ENCODE measurements at regions not wholly inside any gene's neighbourhood (a gene's known extent, or its start where the extent isn't known, plus 50 kb on each side); places are given as distances from the start of the nearest gene placed in this dataset.
"Not testable (repeated sequence)": the region's sequence is repeated elsewhere in the genome, so short reads cannot be mapped to it uniquely, and the experiment has no call there.

GRCh38 chr7:69246758-69247157 lies 351.5 kb upstream of the AUTS2 start:
- no peak for DNase-seq (ENCODE audit: low spot score)

- DNase-seq (ENCODE audit: low spot score) = not testable (repeated sequence)
Measured at GRCh38 chr7:69248382-69248828, 349.9 kb upstream of the AUTS2 start.

DNA sequence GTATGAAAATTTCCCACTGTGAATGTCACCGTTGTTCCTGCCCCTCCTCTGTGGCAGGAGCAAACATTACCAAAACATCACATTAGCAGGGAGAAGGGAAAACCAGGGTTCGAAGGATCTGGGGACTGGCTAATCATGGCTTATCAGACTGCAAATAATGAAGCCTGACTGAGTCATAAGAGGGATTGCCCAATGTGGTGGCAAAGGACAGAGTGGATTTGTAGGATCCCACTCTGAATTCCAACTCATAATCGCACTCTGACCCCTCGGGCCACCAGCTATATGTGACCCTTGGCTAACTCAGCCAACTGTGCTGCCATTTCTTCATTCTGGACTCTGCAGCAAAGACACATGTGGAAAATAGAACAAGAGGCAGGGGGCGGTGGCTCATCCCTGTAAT lies 347.3 kb upstream of the AUTS2 start:
- no peak for DNase-seq (ENCODE audit: low spot score)

DNA sequence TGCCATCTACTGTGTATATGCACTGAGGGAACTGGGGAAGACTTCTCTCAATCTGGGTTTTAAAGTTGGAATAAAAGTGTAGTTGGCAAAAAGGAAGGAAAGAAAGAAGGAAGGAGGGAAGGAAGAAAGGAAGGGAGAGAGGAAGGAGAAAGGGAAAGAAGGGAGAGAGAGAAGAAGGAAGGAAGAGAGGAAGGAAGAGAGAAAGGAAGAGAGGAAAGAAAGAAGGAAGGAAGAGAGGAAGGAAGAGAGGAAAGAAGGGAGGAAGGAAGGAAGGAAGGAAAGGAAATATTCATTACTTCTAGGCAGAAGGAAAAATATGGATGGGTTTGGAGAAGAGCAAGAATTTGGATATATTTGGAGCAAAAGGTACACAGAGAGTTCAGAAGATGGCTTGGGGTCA lies 343.6 kb upstream of the AUTS2 start:
- DNase-seq (ENCODE audit: low spot score) = no peak

- DNase-seq (ENCODE audit: low spot score) = no peak
Measured at GRCh38 chr7:69256634-69257081, 341.6 kb upstream of the AUTS2 start.

DNA sequence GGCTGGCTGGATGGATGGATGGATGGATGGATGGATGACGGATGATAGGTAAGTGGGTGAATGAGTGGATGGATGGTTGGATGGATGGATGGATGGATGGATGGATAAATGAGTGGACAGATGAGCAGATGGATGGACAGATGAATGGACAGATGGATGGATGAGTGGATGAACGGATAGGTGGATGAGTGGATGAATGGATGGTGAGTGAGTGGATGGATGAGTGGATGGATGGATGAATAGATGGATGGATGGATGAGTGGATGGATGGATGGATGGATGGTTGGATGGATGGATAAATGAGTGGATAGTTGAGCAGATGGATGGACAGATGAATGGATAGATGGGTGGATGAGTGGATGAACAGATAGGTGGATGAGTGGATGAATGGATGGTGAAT lies 340.7 kb upstream of the AUTS2 start:
- no peak for DNase-seq (ENCODE audit: low spot score)

- DNase-seq (ENCODE audit: low spot score) = no peak
Measured at GRCh38 chr7:69259445-69259844, 338.8 kb upstream of the AUTS2 start.

DNA sequence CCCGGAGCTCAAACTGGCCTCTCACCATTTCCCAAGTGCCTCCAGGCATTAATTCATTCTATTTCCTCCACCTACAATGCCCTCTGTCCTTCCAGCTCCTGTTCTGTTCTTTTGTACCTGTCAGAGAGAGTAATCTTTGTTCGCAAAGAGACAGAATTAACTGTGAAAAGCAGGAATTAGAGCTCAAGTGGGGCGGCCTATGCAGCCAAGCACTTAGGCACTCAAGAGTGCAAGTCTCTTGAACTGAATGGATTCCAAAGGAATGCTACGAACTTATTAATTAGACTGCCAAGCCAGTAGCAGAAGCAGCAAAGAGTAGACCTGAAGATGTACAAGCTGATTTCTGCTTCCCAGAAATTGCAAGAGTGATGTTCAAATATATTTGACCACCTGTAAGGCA lies 338.3 kb upstream of the AUTS2 start:
- no peak for DNase-seq (ENCODE audit: low spot score)

DNA sequence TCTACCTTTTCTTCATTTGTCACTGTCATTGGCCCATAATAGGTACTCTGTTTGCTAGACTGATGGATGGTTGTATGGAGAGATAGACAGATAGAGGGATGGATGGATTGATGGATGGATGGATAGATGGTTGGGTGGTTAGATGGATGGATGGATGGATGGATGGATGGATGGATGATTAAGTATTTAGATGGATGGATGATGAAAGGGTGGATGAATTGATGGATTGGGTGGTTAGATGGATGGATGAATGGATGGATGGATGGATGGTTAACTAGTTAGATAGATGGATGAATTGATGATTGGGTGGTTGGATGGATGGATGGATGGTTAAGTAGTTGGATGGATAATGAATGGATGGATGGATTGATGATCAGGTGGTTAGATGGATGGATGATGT lies 334.7 kb upstream of the AUTS2 start:
- no peak for DNase-seq (ENCODE audit: low spot score)

DNA sequence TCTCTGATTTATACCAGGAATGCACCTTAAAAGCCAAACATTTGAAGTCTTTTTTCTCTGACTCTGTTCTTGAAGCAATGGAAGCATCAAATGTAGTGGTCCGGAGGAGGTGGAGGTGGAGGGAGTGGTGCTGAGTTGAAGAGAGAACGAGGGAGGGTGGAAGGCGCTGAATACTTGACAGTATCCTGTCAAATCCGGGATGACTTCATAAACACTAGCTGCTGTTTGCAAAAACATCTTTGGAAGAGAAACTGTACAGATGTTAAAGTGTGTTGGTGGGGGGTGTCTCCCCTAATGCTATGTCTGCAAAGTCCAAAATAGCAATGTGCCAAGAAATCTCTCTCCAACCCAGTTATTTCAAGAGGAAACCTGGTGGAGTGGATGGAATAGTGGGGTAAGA lies 328.5 kb upstream of the AUTS2 start:
- DNase-seq (ENCODE audit: low spot score) = no peak

- no peak for DNase-seq (ENCODE audit: low spot score)
Measured at GRCh38 chr7:69272101-69272500, 326.2 kb upstream of the AUTS2 start.

- no peak for DNase-seq (ENCODE audit: low spot score)
Measured at GRCh38 chr7:69276011-69276729, 322.1 kb upstream of the AUTS2 start.

- DNase-seq (ENCODE audit: low spot score) = no peak
Measured at GRCh38 chr7:69277366-69277765, 320.9 kb upstream of the AUTS2 start.

DNA sequence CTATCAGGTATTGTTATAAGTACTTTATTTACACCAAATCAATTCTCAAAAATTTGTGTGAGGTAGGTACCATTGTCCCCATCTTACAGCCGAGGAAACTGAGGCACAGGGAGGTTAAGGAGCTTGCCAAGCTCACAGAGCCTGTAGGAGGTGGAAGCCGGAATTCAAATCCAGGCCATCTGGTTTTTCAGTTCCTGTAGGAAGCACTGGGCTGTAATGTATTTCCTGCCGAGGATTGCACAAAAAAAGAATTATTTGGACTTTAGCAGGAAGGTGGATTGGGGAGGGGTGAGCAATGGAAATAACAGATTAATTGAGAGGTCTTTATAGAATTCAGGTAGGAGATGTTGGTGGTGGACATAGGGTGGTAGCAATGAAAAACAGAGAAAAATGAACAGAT lies 315.3 kb upstream of the AUTS2 start:
- DNase-seq (ENCODE audit: low spot score) = no peak

GRCh38 chr7:69283421-69283820 lies 314.9 kb upstream of the AUTS2 start:
- no peak for DNase-seq (ENCODE audit: low spot score)

DNA sequence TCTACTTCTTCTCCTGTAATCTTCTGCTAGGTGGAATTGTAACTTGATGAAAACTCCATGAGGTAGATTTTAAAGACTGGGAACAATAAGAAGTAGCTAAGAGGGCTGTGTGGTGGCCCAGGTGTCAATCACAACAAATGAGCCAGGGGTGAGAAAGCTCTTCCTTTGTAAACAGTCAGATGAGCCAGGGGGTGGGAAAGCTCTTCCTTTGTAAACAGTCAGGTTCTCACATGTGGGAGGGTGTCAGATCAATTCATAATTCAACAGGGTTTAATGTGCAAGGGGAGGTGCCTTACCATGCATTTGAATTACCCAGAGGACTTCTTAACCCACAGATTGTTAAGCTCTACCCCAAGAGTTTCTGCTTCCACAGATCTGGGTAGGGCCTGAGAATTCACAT lies 312.4 kb upstream of the AUTS2 start:
- DNase-seq (ENCODE audit: low spot score) = no peak

DNA sequence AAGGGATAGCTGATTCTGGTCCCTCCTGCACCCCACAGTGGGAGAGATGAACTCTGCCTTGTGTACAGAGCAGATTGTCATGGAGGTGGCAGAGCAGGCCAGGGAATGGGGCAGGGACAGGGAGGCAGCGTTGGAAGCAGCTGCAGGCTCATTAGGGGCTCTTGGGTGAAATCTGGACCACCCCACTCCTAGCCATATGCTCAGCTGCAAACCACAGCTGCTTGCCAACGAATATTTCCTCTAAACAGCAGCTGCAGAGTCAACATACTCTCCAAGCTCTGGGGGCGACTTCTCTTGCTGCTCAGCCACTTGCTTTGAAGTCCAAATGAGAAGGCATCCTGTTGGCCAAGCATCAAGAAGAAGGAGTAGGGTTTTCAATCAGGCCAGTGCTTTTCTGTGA lies 302.3 kb upstream of the AUTS2 start:
- DNase-seq (ENCODE audit: low spot score) = no peak

DNA sequence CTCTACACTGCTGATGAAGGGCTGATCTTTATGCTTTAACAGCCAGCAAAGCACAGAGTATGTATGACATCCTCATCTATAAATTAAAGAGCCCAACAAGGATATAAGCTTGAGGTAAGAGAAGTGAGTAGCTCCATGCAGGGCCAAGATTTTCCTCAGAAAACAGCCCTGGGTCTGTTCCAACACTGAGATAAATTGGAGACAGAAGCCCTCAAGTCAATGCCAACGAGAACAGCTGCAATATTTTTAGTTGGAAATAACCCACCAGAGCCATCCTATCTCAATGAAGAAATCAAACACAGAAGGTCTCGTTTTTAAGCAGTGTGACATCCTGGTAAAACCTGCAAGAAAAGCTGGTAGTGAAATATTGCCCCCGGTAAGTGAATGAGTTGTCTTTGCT lies 297.0 kb upstream of the AUTS2 start:
- no peak for DNase-seq (ENCODE audit: low spot score)

DNA sequence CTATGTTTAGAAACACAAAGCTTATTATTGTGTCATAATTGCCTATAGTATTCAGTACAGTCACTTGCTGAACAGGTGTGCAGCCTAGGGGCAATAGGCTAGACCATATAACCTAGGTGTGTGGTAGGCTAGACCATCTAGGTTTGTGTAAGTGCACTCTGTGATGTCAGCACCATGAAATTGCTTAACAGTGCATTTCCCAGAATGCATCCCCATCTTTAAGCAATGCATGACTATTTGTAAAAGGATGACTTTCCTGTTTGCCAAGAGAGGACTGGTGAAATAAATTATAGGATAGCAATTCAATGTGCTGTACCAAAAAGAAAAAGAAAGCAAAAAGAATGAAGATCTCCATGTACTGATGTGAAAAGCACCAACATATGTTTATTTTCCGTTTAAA lies 288.7 kb upstream of the AUTS2 start:
- DNase-seq (ENCODE audit: low spot score) = no peak

DNA sequence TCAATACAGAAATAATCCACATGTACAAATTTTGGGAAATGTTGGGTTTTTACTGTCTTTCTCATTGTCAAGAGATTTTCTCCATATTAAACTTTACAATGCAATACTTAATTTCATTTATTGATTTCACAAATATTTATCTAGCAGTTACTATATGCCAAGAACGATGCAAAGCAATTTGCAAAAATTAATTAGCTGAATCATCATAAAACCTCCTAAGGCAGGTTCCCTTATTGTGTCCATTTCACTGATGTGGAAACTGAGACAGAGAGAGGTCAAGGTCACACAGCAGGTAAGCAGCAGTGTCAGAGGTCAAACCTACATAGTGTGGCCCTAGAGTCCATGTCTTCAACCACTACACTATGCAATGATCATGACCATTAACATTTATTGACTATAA lies 286.8 kb upstream of the AUTS2 start:
- DNase-seq (ENCODE audit: low spot score) = no peak

DNA sequence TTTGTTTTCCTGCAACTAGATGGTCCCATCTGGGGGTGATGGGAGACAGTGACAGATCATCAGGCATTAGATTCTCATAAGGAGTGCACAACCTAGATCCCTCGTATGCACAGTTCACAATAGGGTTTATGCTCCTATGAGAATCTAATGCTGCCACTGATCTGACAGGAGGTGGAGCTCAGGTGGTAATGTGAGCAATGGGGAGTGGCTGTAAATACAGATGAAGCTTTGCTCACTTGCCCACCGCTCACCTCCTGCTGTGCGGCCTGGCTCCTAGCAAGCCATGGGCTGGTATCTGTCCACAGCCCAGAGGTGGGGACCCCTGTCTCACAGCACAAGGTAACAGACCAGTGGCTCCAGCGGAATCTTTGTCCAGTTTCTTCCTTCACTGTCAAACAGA lies 284.4 kb upstream of the AUTS2 start:
- DNase-seq (ENCODE audit: low spot score) = not testable (repeated sequence)

GRCh38 chr7:69318794-69319193 lies 279.5 kb upstream of the AUTS2 start:
- DNase-seq (ENCODE audit: low spot score) = no peak

- DNase-seq (ENCODE audit: low spot score) = no peak
Measured at GRCh38 chr7:69328516-69328915, 269.8 kb upstream of the AUTS2 start.

- DNase-seq (ENCODE audit: low spot score) = no peak
Measured at GRCh38 chr7:69334701-69335100, 263.6 kb upstream of the AUTS2 start.

All from AG08396 (cell line).